Keratinocyte (primary cell): ENCODE measurements at regions not wholly inside any gene's neighbourhood (a gene's known extent, or its start where the extent isn't known, plus 50 kb on each side); places are given as distances from the start of the nearest gene placed in this dataset.

Experiments used
- DNase-seq: peaks from one replicate; pipeline ENCODE4 v3.0.0-alpha.2; 2011; ENCODE audit warnings: low read depth, missing footprints, low spot score
- FAIRE-seq: peaks from 2 replicates; lab custom pipeline; 2011; peaks lifted over from hg19 to GRCh38; lab: Jason Lieb, UNC
- H2AFZ ChIP-seq: 2 replicates; pipeline ENCODE4 v1.6.0; 2012; ENCODE audit warnings: low read length, control low read depth, inconsistent platforms; ENCODE audit not compliant: control insufficient read depth
- H3K27ac ChIP-seq: 2 replicates; pipeline ENCODE4 v1.5.1; 2011; ENCODE audit warnings: low read length; ENCODE audit not compliant: control insufficient read depth, insufficient read depth
- H3K27me3 ChIP-seq: 3 replicates; pipeline ENCODE4 v1.6.0; 2011; ENCODE audit warnings: low read length; ENCODE audit not compliant: control insufficient read depth, insufficient read depth; ENCODE audit errors: extremely low read depth
- H3K36me3 ChIP-seq, 2 experiments: 2 replicates in 1 of 2; 3 replicates in 1 of 2; pipeline ENCODE4 v1.5.1; 2011; ENCODE audit warnings: low read length in 2 of 2, mild to moderate bottlenecking in 1 of 2; ENCODE audit not compliant: control insufficient read depth in 2 of 2, insufficient read depth in 2 of 2; ENCODE audit errors: extremely low read depth in 1 of 2
- H3K4me1 ChIP-seq: 3 replicates; pipeline ENCODE4 v1.5.1; 2011; ENCODE audit warnings: low read length; ENCODE audit not compliant: control insufficient read depth, insufficient read depth; ENCODE audit errors: extremely low read depth
- H3K4me2 ChIP-seq: 3 replicates; pipeline ENCODE4 v1.6.0; 2011; ENCODE audit warnings: low read depth, low read length; ENCODE audit not compliant: control insufficient read depth, insufficient read depth; ENCODE audit errors: extremely low read depth
- H3K4me3 ChIP-seq, 3 experiments: fragments of 200-600 bp in 1 of 3; sonication (generic) in 1 of 3; 2 replicates in 2 of 3; 3 replicates in 1 of 3; pipeline ENCODE4 v1.5.1; 2011 to 2016; ENCODE audit warnings: low read length in 3 of 3, mild to moderate bottlenecking in 3 of 3, control low read depth in 2 of 3, inconsistent platforms in 1 of 3, low read depth in 1 of 3, mixed read lengths in 1 of 3, mixed run types in 1 of 3, moderate library complexity in 1 of 3; ENCODE audit not compliant: control insufficient read depth in 2 of 3, insufficient read depth in 2 of 3; ENCODE audit errors: extremely low read depth in 1 of 3
- H3K79me2 ChIP-seq: 2 replicates; pipeline ENCODE4 v1.6.0; 2012; ENCODE audit warnings: low read length; ENCODE audit not compliant: control insufficient read depth, insufficient read depth
- H3K9ac ChIP-seq: 3 replicates; pipeline ENCODE4 v1.6.0; 2011; ENCODE audit warnings: low read length; ENCODE audit not compliant: control insufficient read depth, insufficient read depth; ENCODE audit errors: extremely low read depth
- H3K9me1 ChIP-seq: 3 replicates; pipeline ENCODE4 v1.6.0; 2011; ENCODE audit warnings: low read length; ENCODE audit not compliant: control insufficient read depth, insufficient read depth; ENCODE audit errors: extremely low read depth
- H3K9me3 ChIP-seq: 2 replicates; pipeline ENCODE4 v1.5.1; 2012; ENCODE audit warnings: low read depth, low read length; ENCODE audit not compliant: control insufficient read depth
- H4K20me1 ChIP-seq: 3 replicates; pipeline ENCODE4 v1.6.0; 2011; ENCODE audit warnings: low read length; ENCODE audit not compliant: control insufficient read depth, insufficient read depth; ENCODE audit errors: extremely low read depth
- EZH2 ChIP-seq: IDR thresholded peaks from one replicate; pipeline ENCODE4 v1.6.1; 2012; ENCODE audit warnings: inconsistent platforms, mild to moderate bottlenecking, low read length, moderate library complexity
- dilution Hi-C: fragments of 300-500 bp; cut with MboI; formaldehyde crosslinking; loops from one replicate; pipeline ENCODE4 v1.7.0; 2020; ENCODE audit warnings: low sequenced_read_pairs; ENCODE audit not compliant: extremely low pct_ligation_motif_present
- TF ChIP-seq, protein P1 (sequence below), 3 experiments: IDR thresholded peaks in 1 of 3; conservative IDR thresholded peaks in 1 of 3; optimal IDR thresholded peaks in 1 of 3; 2 replicates in 2 of 3; 3 replicates in 1 of 3; pipeline versions ENCODE3 to v1.5.1; 2011; ENCODE audit warnings: low read length in 3 of 3, mild to moderate bottlenecking in 3 of 3, moderate library complexity in 2 of 3, control low read depth in 1 of 3, inconsistent platforms in 1 of 3; ENCODE audit not compliant: insufficient read depth in 2 of 3; ENCODE audit errors: extremely low read depth in 1 of 3

DNA sequence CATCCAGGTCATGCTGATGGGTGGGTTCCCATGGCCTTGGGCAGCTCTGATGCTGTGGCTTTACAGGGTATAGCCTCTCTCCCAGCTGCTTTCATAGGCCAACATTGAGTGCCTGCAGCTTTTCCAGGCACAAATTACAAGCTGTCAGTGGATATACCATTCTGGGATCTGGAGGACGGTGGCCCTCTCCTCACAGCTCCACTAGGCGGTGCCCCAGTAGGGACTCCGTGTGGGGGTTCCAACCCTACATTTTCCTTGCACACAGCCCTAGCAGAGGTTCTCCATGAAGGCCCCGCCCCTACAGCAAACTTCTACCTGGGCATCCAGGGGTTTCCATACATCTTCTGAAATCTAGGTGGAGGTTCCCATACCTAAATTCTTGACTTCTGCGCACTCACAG is 602.6 kb upstream of the HS3ST5 start:
- no peak overlapping the region for H3K9ac ChIP-seq
- no peaks in the 10 kb centered on the region for H3K79me2 ChIP-seq
- H3K4me3 ChIP-seq = no peak overlapping the region
- no peak for TF ChIP-seq EZH2
- TF ChIP-seq, protein P1, sequence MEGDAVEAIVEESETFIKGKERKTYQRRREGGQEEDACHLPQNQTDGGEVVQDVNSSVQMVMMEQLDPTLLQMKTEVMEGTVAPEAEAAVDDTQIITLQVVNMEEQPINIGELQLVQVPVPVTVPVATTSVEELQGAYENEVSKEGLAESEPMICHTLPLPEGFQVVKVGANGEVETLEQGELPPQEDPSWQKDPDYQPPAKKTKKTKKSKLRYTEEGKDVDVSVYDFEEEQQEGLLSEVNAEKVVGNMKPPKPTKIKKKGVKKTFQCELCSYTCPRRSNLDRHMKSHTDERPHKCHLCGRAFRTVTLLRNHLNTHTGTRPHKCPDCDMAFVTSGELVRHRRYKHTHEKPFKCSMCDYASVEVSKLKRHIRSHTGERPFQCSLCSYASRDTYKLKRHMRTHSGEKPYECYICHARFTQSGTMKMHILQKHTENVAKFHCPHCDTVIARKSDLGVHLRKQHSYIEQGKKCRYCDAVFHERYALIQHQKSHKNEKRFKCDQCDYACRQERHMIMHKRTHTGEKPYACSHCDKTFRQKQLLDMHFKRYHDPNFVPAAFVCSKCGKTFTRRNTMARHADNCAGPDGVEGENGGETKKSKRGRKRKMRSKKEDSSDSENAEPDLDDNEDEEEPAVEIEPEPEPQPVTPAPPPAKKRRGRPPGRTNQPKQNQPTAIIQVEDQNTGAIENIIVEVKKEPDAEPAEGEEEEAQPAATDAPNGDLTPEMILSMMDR (optimal IDR thresholded peaks at IDR 0.05 in 1 of 3, IDR thresholded peaks at IDR 0.05 in 1 of 3, conservative IDR thresholded peaks at IDR 0.05 in 1 of 3; ENCODE audit: extremely low read depth in 1 of 3, insufficient read depth in 2 of 3, low read length in 3 of 3) = no peak
- no peak overlapping the region for H2AFZ ChIP-seq
- dilution Hi-C loops = no loop called here
- no peak overlapping the region for H3K4me2 ChIP-seq
- H3K9me3 ChIP-seq = no peaks in the 10 kb centered on the region
- no peak overlapping the region for H3K27ac ChIP-seq
- no peaks in the 10 kb centered on the region for H3K27me3 ChIP-seq
- DNase-seq (no peak), FAIRE-seq (no peak)
- no peaks in the 10 kb centered on the region for H4K20me1 ChIP-seq
- no peaks in the 10 kb centered on the region for H3K36me3 ChIP-seq
- no peaks in the 10 kb centered on the region for H3K9me1 ChIP-seq
- H3K4me1 ChIP-seq = no peaks in the 10 kb centered on the region

DNA sequence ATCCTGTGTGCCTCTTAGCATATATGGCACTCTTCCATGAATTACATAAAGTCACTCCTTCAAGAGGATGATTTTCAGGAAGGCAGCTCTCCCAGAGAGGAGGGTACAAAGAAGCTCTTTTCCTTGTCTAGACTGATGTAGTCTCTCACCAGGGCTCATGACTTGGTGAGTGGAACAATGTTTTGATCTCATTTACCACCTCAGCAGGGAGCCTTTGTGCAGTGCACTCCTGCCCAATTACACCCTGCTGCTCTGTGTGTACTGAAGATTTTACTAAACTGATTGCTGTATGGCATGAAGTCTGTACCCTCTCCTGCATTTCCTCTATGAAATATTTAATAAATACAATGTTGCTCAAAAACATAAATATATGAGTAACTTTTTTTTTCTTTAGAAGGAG is 598.3 kb upstream of the HS3ST5 start:
- dilution Hi-C loops = no loop called here
- H4K20me1 ChIP-seq = no peaks in the 10 kb centered on the region
- H3K9me1 ChIP-seq = no peaks in the 10 kb centered on the region
- no peaks in the 10 kb centered on the region for H3K79me2 ChIP-seq
- TF ChIP-seq, protein P1 (optimal IDR thresholded peaks at IDR 0.05 in 1 of 3, IDR thresholded peaks at IDR 0.05 in 1 of 3, conservative IDR thresholded peaks at IDR 0.05 in 1 of 3; ENCODE audit: extremely low read depth in 1 of 3, insufficient read depth in 2 of 3, low read length in 3 of 3) = no peak
- H2AFZ ChIP-seq = no peak overlapping the region
- no peak for DNase-seq
- H3K4me3 ChIP-seq = no peak overlapping the region
- no peaks in the 10 kb centered on the region for H3K4me1 ChIP-seq
- no peaks in the 10 kb centered on the region for H3K36me3 ChIP-seq
- H3K27ac ChIP-seq = no peak overlapping the region
- no peak for FAIRE-seq
- H3K9ac ChIP-seq = no peak overlapping the region
- no peak overlapping the region for H3K4me2 ChIP-seq
- no peaks in the 10 kb centered on the region for H3K9me3 ChIP-seq
- no peaks in the 10 kb centered on the region for H3K27me3 ChIP-seq
